Colonic mucosa (tissue), 4 donors: ENCODE measurements at regions not wholly inside any gene's neighbourhood (a gene's known extent, or its start where the extent isn't known, plus 50 kb on each side); places are given as distances from the start of the nearest gene placed in this dataset.

Experiments
- DNase-seq: peaks from one replicate; pipeline ENCODE4 v3.0.0-alpha.2; 2020
- H3K27ac ChIP-seq: fragments of 200-600 bp; one replicate; pipeline ENCODE4 v1.8.0; 2021
- H3K27me3 ChIP-seq: fragments of 200-600 bp; one replicate; pipeline ENCODE4 v1.8.0; 2021
- H3K36me3 ChIP-seq: fragments of 200-600 bp; one replicate; pipeline ENCODE4 v1.8.0; 2021
- H3K4me1 ChIP-seq: fragments of 200-600 bp; one replicate; pipeline ENCODE4 v1.8.0; 2021; ENCODE audit warnings: mild to moderate bottlenecking
- H3K4me3 ChIP-seq: fragments of 200-600 bp; one replicate; pipeline ENCODE4 v1.8.0; 2021
- H3K9ac ChIP-seq, 2 donors: one replicate each; pipeline ENCODE4 v1.7.0; 2013; ENCODE audit warnings: control low read depth in 2 of 2, low read depth in 2 of 2, low read length in 2 of 2
- H3K9me3 ChIP-seq: fragments of 200-600 bp; one replicate; pipeline ENCODE4 v1.8.0; 2021
- CTCF ChIP-seq: fragments of 200-600 bp; IDR thresholded peaks from one replicate; pipeline ENCODE4 v1.8.0; 2022; ENCODE audit warnings: antibody characterized with exemption, mild to moderate bottlenecking
- intact Hi-C: fragments of 100-400 bp; cut with DNase I; formaldehyde crosslinking; loops from one replicate; pipeline ENCODE4 v1.14.1; 2022
- donor health status: healthy.
- donor health status: DM: no; HTN: no; CAD: no.
- donor health status: DM: no; HTN: no; CAD: no.

- TF ChIP-seq CTCF, result no peak
- no peak for DNase-seq
- intact Hi-C loops, result no loop called here
- Histone ChIP-seq H3K27ac (no peak overlapping the region), H3K4me1 (no peaks in the 10 kb centered on the region), H3K9me3 (no peaks in the 10 kb centered on the region), H3K4me3 (no peak overlapping the region), H3K9ac (no peak overlapping the region), H3K27me3 (no peaks in the 10 kb centered on the region), H3K36me3 (no peaks in the 10 kb centered on the region)
Observed at GRCh38 chr2:181320638-181321037, 136.5 kb upstream of the ITGA4 start.

- no peaks in the 10 kb centered on the region for H3K9me3 ChIP-seq
- no peak overlapping the region for H3K9ac ChIP-seq
- H3K36me3 ChIP-seq, result no peaks in the 10 kb centered on the region
- intact Hi-C loops, result no loop called here
- no peak for DNase-seq
- H3K27ac ChIP-seq, result no peak overlapping the region
- H3K4me1 ChIP-seq, result no peaks in the 10 kb centered on the region
- no peaks in the 10 kb centered on the region for H3K27me3 ChIP-seq
- no peak for TF ChIP-seq CTCF
- H3K4me3 ChIP-seq, result no peak overlapping the region
Observed at GRCh38 chr2:181324912-181325311, 132.3 kb upstream of the ITGA4 start.

DNA sequence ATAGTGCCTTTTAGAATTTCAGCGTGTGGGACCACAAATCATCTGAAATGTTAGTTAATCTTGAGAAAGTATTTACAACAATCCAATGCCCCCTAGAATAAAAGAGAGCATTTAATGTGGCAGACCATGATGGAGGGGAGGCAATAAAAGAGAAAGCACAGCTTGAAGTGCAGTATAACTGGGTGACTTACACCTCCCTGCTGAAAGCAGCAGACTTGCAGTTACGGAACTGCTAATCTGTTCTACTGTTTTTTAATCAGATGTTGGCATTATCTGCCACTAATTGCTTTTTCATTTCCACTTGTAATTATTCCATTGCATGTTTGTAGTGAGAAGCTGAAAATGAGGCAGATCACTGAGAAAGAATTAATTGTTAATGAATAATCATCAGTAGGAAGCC lies 130.5 kb upstream of the ITGA4 start:
- no peak for DNase-seq
- Histone ChIP-seq H3K9ac (no peak overlapping the region), H3K4me3 (no peak overlapping the region), H3K27ac (no peak overlapping the region), H3K27me3 (no peaks in the 10 kb centered on the region), H3K36me3 (no peaks in the 10 kb centered on the region), H3K4me1 (no peaks in the 10 kb centered on the region), H3K9me3 (no peaks in the 10 kb centered on the region)
- intact Hi-C loops, result no loop called here
- no peak for TF ChIP-seq CTCF

GRCh38 chr2:181330286-181330685 lies 126.9 kb upstream of the ITGA4 start:
- no peaks in the 10 kb centered on the region for H3K36me3 ChIP-seq
- no peak for TF ChIP-seq CTCF
- H3K9me3 ChIP-seq, result no peaks in the 10 kb centered on the region
- H3K4me1 ChIP-seq, result no peaks in the 10 kb centered on the region
- DNase-seq, result no peak
- intact Hi-C loops, result no loop called here
- no peaks in the 10 kb centered on the region for H3K27me3 ChIP-seq
- H3K4me3 ChIP-seq, result no peak overlapping the region
- H3K27ac ChIP-seq, result no peak overlapping the region
- no peak overlapping the region for H3K9ac ChIP-seq

DNA sequence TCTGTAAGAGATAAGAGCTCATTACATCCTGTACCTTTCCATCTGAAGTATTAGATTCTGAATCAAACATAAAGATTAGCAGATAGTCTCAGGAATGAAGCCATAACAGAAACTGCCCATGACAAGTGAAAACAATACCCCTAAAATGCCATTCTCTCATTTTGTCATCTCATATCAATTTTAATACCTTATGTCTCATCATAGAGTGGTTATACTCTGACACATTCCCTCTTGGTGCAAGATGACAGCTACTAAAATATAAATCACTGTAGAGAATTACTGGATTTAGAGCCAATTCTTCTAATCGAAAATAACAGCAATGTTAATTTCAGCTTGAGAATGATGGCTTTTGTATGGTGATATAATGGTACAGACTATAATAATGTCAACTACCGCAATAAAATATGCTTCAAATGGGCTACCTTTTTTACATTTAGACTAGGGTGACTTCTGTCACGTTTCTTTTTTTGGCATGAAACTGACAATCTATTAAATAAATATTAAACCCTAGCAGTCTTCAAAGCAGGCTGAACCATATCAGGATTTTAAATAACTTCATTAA lies 125.1 kb upstream of the ITGA4 start:
- intact Hi-C loops, result no loop called here
- TF ChIP-seq CTCF, result no peak
- Histone ChIP-seq H3K9me3 (no peaks in the 10 kb centered on the region), H3K9ac (no peak overlapping the region), H3K4me3 (no peak overlapping the region), H3K36me3 (no peaks in the 10 kb centered on the region), H3K4me1 (no peaks in the 10 kb centered on the region), H3K27ac (no peak overlapping the region), H3K27me3 (no peaks in the 10 kb centered on the region)
- no peak for DNase-seq
